Right lobe of liver (tissue), 6 donors: ENCODE measurements at regions not wholly inside any gene's neighbourhood (a gene's known extent, or its start where the extent isn't known, plus 50 kb on each side); places are given as distances from the start of the nearest gene placed in this dataset.
A peak's percentile ranks its signal among the peaks of the same experiment; 100 is the strongest.

Experiments used
- ATAC-seq, 4 donors: fragments of 200-7000 bp; cut with Tn5 transposase; one replicate each; pipeline ENCODE4 v1.9.1; 2020; ENCODE audit warnings: mild to moderate bottlenecking in 4 of 4, moderate library complexity in 4 of 4
- DNase-seq, 3 donors: peaks; one replicate each; pipeline ENCODE4 v3.0.0-alpha.2; 2020
- H3K27ac ChIP-seq, 3 donors: fragments of 200-600 bp; one replicate each; pipeline ENCODE4 v1.8.0; 2022
- H3K27me3 ChIP-seq, 2 donors: fragments of 200-600 bp; one replicate each; pipeline ENCODE4 v1.8.0; 2022
- H3K36me3 ChIP-seq, 4 donors: fragments of 200-600 bp; sonication (generic) in 1 of 4; one replicate each; pipeline versions ENCODE4 v1.5.1 to v1.8.0; 2017 to 2022; ENCODE audit warnings: control low read depth in 1 of 4
- H3K4me1 ChIP-seq, 4 donors: fragments of 200-600 bp; sonication (generic) in 1 of 4; one replicate each; pipeline versions ENCODE4 v1.5.1 to v1.8.0; 2017 to 2022; ENCODE audit warnings: control low read depth in 1 of 4
- H3K4me3 ChIP-seq, 3 donors: fragments of 200-600 bp; one replicate each; pipeline ENCODE4 v1.8.0; 2022
- H3K9me3 ChIP-seq, 4 donors: fragments of 200-600 bp; sonication (generic) in 1 of 4; one replicate each; pipeline versions ENCODE4 v1.5.1 to v1.8.0; 2017 to 2022; ENCODE audit warnings: control low read depth in 1 of 4
- POLR2A ChIP-seq: fragments of 450-650 bp; IDR thresholded peaks from one replicate; pipeline ENCODE4 v1.6.1; 2017; ENCODE audit warnings: antibody characterized with exemption, mild to moderate bottlenecking
- WGBS: methylation state at CpG from one replicate; pipeline ENCODE4 v1.1.6; 2018; ENCODE audit warnings: low coverage, low lambda C conversion rate; ENCODE audit not compliant: insufficient coverage; ENCODE audit errors: missing lambda C conversion rate; 5-methylcytosine and 5-hydroxymethylcytosine counted together
- intact Hi-C, 2 donors: fragments of 100-400 bp; cut with DNase I; formaldehyde crosslinking; loops; one replicate each; pipeline versions ENCODE4 v1.11.2 to v1.14.1; 2022
- TF ChIP-seq, protein P1 (sequence below), 4 donors: fragments of 200-600 bp in 3 of 4; fragments of 450-650 bp in 1 of 4; IDR thresholded peaks; one replicate each; pipeline versions ENCODE4 v1.5.1 to v1.8.0; 2016 to 2022; ENCODE audit warnings: antibody characterized with exemption in 4 of 4, mild to moderate bottlenecking in 2 of 4
- donor health status: DM: no; HTN: yes; CAD: no.
- donor health status: DM: no; HTN: no; CAD: no.
- donor health status: DM: no; HTN: no; CAD: no.
- donor health status: DM: no; HTN: yes; CAD: no.
- donor health status: DM: no; HTN: yes; CAD: no.

DNA sequence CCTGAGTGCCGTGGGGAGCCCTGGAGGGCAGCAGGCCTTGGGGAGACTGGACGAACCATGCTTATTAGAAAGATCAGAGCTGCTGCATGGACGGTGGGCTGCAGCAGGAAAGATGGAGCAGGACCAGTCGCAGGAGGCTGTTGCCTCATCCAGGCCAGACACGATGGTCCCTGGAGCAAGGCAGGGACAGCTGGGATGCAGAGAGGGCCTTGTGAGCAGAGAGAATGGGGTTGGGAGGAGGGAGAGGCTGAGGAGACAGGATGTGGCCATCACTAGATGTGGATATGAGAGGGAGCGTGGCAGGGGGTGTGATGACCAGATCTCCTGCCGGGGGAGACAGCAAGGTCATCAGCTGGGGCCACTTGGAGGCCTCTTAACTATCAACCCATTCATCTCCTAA is 727.6 kb downstream of the PTPRU start:
- TF ChIP-seq POLR2A, result no peak
- TF ChIP-seq, protein P1, sequence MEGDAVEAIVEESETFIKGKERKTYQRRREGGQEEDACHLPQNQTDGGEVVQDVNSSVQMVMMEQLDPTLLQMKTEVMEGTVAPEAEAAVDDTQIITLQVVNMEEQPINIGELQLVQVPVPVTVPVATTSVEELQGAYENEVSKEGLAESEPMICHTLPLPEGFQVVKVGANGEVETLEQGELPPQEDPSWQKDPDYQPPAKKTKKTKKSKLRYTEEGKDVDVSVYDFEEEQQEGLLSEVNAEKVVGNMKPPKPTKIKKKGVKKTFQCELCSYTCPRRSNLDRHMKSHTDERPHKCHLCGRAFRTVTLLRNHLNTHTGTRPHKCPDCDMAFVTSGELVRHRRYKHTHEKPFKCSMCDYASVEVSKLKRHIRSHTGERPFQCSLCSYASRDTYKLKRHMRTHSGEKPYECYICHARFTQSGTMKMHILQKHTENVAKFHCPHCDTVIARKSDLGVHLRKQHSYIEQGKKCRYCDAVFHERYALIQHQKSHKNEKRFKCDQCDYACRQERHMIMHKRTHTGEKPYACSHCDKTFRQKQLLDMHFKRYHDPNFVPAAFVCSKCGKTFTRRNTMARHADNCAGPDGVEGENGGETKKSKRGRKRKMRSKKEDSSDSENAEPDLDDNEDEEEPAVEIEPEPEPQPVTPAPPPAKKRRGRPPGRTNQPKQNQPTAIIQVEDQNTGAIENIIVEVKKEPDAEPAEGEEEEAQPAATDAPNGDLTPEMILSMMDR (IDR thresholded peaks at IDR 0.05), result no peak
- DNase-seq (peak in 1 of 3 donors; percentile 9), ATAC-seq (no peak)
- Histone ChIP-seq H3K27ac (no peak overlapping the region), H3K36me3 (no peaks in the 10 kb centered on the region), H3K4me1 (no peaks in the 10 kb centered on the region), H3K4me3 (no peak overlapping the region), H3K9me3 (no peaks in the 10 kb centered on the region), H3K27me3 (no peaks in the 10 kb centered on the region)
- 61% methylated on average over 3 of the region's 7 CpGs for WGBS
- intact Hi-C loops, result no loop called here

DNA sequence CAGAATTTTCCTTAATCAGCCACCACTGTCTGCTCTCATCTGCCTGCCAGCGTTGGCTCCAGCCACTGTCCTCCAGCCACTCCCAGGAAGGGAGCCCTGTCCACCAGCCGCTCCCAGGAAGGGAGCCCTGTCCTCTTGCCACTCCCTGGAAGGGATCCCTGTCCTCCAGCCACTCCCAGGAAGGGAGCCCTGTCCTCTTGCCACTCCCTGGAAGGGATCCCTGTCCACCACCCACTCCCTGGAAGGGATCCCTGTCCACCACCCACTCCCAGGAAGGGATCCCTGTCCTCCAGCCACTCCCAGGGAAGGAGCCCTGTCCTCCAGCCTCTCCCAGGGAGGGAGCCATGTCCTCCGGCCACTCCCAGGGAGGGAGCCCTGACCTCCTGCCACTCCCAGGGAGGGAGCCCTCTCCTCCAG is 726.5 kb downstream of the PTPRU start:
- Histone ChIP-seq H3K36me3 (no peaks in the 10 kb centered on the region), H3K27ac (no peak overlapping the region), H3K27me3 (no peaks in the 10 kb centered on the region), H3K4me1 (no peaks in the 10 kb centered on the region), H3K9me3 (no peaks in the 10 kb centered on the region), H3K4me3 (no peak overlapping the region)
- ATAC-seq (no peak), DNase-seq (peak in 1 of 3 donors; percentile 19)
- intact Hi-C loops, result no loop called here
- TF ChIP-seq, protein P1 (IDR thresholded peaks at IDR 0.05), result no peak
- no peak for TF ChIP-seq POLR2A
- 40% methylated on average over 2 of the region's 3 CpGs for WGBS

DNA sequence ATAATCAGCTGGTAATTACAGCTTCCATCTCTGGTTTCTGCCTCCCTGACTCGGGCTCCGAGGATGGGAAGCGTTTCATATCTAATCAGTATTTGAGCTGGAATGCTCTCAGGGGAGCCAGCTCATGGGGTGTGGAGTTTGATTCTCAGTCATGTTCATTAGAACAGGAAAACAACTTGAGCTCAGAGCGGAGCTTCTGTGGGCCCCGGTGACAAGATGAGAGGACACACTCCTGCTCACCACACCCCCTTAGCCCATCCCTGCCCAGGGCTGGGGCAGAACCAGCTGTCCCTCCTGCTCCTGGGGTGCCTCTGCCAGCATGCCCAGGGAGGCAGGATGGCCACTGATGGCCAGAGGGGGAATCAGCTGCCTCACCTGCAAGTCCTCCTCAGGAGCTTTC is 726.0 kb downstream of the PTPRU start:
- no peaks in the 10 kb centered on the region for H3K27me3 ChIP-seq
- WGBS, result 29% methylated on average over 3 of the region's 5 CpGs
- DNase-seq (peak in 1 of 3 donors; percentile 20), ATAC-seq (no peak)
- H3K9me3 ChIP-seq, result no peaks in the 10 kb centered on the region
- intact Hi-C loops, result no loop called here
- H3K4me3 ChIP-seq, result no peak overlapping the region
- H3K4me1 ChIP-seq, result no peaks in the 10 kb centered on the region
- no peak overlapping the region for H3K27ac ChIP-seq
- TF ChIP-seq, protein P1 (IDR thresholded peaks at IDR 0.05), result no peak
- TF ChIP-seq POLR2A, result no peak
- H3K36me3 ChIP-seq, result no peaks in the 10 kb centered on the region

DNA sequence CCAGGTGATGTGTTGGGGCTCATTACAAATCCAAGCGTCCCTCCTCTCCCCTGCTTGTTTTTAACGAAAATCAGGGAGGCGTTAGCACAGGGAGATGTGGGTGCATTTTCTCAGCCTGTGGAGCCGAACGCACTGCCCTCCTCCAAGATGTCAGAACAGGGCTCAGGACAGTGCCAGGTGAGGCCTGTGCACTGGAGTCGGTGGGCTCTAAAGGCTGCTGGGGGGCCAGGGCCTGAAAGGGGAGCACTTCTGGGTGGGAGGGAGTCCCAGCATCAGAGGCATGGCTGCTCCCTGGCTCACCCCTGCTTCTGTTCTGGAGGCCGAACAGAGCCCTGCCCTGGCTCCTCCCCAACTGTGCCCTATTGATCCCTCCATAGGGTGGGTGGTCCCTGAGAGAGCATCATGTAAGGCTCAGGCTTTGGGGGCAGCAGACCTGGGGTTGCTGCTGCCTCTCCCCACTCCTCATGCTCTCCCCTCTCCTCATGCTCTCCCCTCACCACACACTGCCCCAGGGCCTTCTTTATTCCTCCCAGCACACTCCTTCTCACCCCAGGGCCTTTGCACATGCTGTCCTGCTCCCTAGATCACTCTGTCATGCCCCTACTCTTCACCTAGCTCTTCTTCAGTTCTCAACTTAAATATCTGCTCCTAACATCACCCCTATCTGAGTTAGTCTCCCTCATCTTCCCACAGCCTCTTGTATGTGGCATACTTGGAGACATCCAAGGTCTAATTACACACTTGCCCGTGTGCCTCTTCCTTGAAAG is 725.2 kb downstream of the PTPRU start:
- Histone ChIP-seq H3K9me3 (no peaks in the 10 kb centered on the region), H3K27ac (no peak overlapping the region), H3K4me3 (no peak overlapping the region), H3K4me1 (no peaks in the 10 kb centered on the region), H3K27me3 (no peaks in the 10 kb centered on the region), H3K36me3 (no peaks in the 10 kb centered on the region)
- intact Hi-C loops, result no loop called here
- DNase-seq, result peak in 1 of 3 donors; percentile 23
- 38% methylated on average over 2 of the region's 8 CpGs for WGBS
- no peak for TF ChIP-seq POLR2A
- TF ChIP-seq, protein P1 (IDR thresholded peaks at IDR 0.05), result no peak
- no peak for ATAC-seq
